A673 (cell line): ENCODE measurements at regions not wholly inside any gene's neighbourhood (a gene's known extent, or its start where the extent isn't known, plus 50 kb on each side); places are given as distances from the start of the nearest gene placed in this dataset.
"Not testable (repeated sequence)": the region's sequence is repeated elsewhere in the genome, so short reads cannot be mapped to it uniquely, and the experiment has no call there.

Experiments
- CTCF ChIP-seq: fragments of 300-800, 200-600 bp; sonication (generic); conservative IDR thresholded peaks from 2 replicates; pipeline ENCODE4 v1.5.1; 2017; ENCODE audit warnings: low read depth, mild to moderate bottlenecking, antibody characterized with exemption, low read length, moderate library complexity, mixed read lengths
- EZH2 ChIP-seq: fragments of 200-600 bp; sonication (generic); IDR thresholded peaks from 2 replicates; pipeline ENCODE4 v1.6.1; 2017; ENCODE audit warnings: borderline replicate concordance, low read depth, mild to moderate bottlenecking, mixed read lengths, antibody characterized with exemption, low read length; ENCODE audit not compliant: poor library complexity, severe bottlenecking

GRCh38 chrX:138778576-138778909, 67.0 kb upstream of the FGF13 start:
- TF ChIP-seq CTCF, EZH2: not testable (repeated sequence)
